Neural cell (in vitro differentiated cells): ENCODE measurements at regions not wholly inside any gene's neighbourhood (a gene's known extent, or its start where the extent isn't known, plus 50 kb on each side); places are given as distances from the start of the nearest gene placed in this dataset.

Experiments
- H2AFZ ChIP-seq: fragments of 200-600, 300-800 bp; sonication (generic), shearing (Covaris generic); 2 replicates; pipeline ENCODE4 v1.6.0; 2014; ENCODE audit warnings: low read depth, mild to moderate bottlenecking, antibody characterized with exemption, low read length, moderate library complexity
- H3F3A ChIP-seq: fragments of 200-600 bp; shearing (Covaris generic); 2 replicates; pipeline ENCODE4 v1.6.1; 2016; ENCODE audit warnings: mild to moderate bottlenecking, moderate library complexity, mixed read lengths, antibody characterized with exemption, low read length; ENCODE audit not compliant: insufficient read depth, poor library complexity, severe bottlenecking
- H3K27ac ChIP-seq: fragments of 200-600, 300-800 bp; sonication (generic), shearing (Covaris generic); 2 replicates; pipeline ENCODE4 v1.5.1; 2014; ENCODE audit warnings: mild to moderate bottlenecking, low read length, moderate library complexity
- H3K27me3 ChIP-seq: fragments of 300-800, 200-600 bp; sonication (generic), shearing (Covaris generic); 2 replicates; pipeline ENCODE4 v1.6.0; 2014; ENCODE audit warnings: mild to moderate bottlenecking, low read depth, low read length, moderate library complexity; ENCODE audit not compliant: insufficient read depth
- H3K36me3 ChIP-seq: fragments of 300-800, 200-600 bp; sonication (generic), shearing (Covaris generic); 2 replicates; pipeline ENCODE4 v1.5.1; 2014; ENCODE audit warnings: mild to moderate bottlenecking, antibody characterized with exemption, low read length, moderate library complexity; ENCODE audit not compliant: insufficient read depth
- H3K4me2 ChIP-seq: fragments of 300-800, 200-600 bp; sonication (generic), shearing (Covaris generic); 2 replicates; pipeline ENCODE4 v1.6.0; 2014; ENCODE audit warnings: mild to moderate bottlenecking, low read length
- H3K4me3 ChIP-seq: fragments of 300-800, 200-600 bp; sonication (generic), shearing (Covaris generic); 2 replicates; pipeline ENCODE4 v1.5.1; 2014; ENCODE audit warnings: mild to moderate bottlenecking, low read length, moderate library complexity
- H3K79me2 ChIP-seq: fragments of 200-600 bp; shearing (Covaris generic); replicated peaks from 2 replicates; pipeline ENCODE4 v1.6.0; 2014; ENCODE audit warnings: mild to moderate bottlenecking, low read length, moderate library complexity; ENCODE audit not compliant: insufficient read depth
- H3K9ac ChIP-seq: fragments of 300-800, 200-600 bp; sonication (generic), shearing (Covaris generic); 2 replicates; pipeline ENCODE4 v1.6.1; 2016; ENCODE audit warnings: mild to moderate bottlenecking, low read length, mixed read lengths
- H3K9me2 ChIP-seq: fragments of 200-600 bp; shearing (Covaris generic); 2 replicates; pipeline ENCODE4 v1.6.1; 2016; ENCODE audit warnings: mild to moderate bottlenecking, low read length, mixed read lengths; ENCODE audit not compliant: insufficient read depth
- H3K9me3 ChIP-seq: fragments of 200-600, 300-800 bp; sonication (generic), shearing (Covaris generic); 2 replicates; pipeline ENCODE4 v1.6.1; 2016; ENCODE audit warnings: mild to moderate bottlenecking, mixed run types, low read length, moderate library complexity, mixed read lengths
- H4K20me1 ChIP-seq: fragments of 200-600 bp; shearing (Covaris generic); 2 replicates; pipeline ENCODE4 v1.6.1; 2016; ENCODE audit warnings: mild to moderate bottlenecking, mixed run types; ENCODE audit not compliant: insufficient read depth
- CTCF ChIP-seq: fragments of 450-650 bp; IDR thresholded peaks from 2 replicates; pipeline ENCODE4 v1.5.1; 2014; ENCODE audit warnings: antibody characterized with exemption, mild to moderate bottlenecking, moderate library complexity; ENCODE audit not compliant: poor library complexity, severe bottlenecking
- EP300 ChIP-seq: fragments of 450-650 bp; conservative IDR thresholded peaks from 2 replicates; pipeline ENCODE4 v1.6.1; 2014; ENCODE audit warnings: antibody characterized with exemption, mild to moderate bottlenecking, moderate library complexity; ENCODE audit not compliant: poor library complexity, severe bottlenecking
- EZH2 ChIP-seq: fragments of 200-600, 300-800 bp; shearing (Covaris generic), sonication (generic); IDR thresholded peaks from 2 replicates; pipeline ENCODE4 v1.6.1; 2014; ENCODE audit warnings: antibody characterized with exemption, low read length, borderline replicate concordance, mild to moderate bottlenecking; ENCODE audit not compliant: insufficient read depth, poor library complexity, severe bottlenecking
- MXI1 ChIP-seq: fragments of 450-650 bp; conservative IDR thresholded peaks from 2 replicates; pipeline ENCODE4 v1.6.1; 2014; ENCODE audit warnings: antibody characterized with exemption, mild to moderate bottlenecking; ENCODE audit not compliant: poor library complexity, severe bottlenecking
- POLR2AphosphoS5 ChIP-seq: IDR thresholded peaks from 2 replicates; pipeline ENCODE4 v1.6.1; 2012
- RAD21 ChIP-seq: fragments of 450-650 bp; conservative IDR thresholded peaks from 2 replicates; pipeline ENCODE4 v1.6.1; 2014; ENCODE audit warnings: antibody characterized with exemption, mild to moderate bottlenecking, moderate library complexity
- REST ChIP-seq: IDR thresholded peaks from 2 replicates; pipeline ENCODE4 v1.6.1; 2012; ENCODE audit warnings: borderline replicate concordance
- SMC3 ChIP-seq: fragments of 450-650 bp; conservative IDR thresholded peaks from 2 replicates; pipeline ENCODE4 v1.6.1; 2014; ENCODE audit warnings: antibody characterized with exemption, mild to moderate bottlenecking, moderate library complexity; ENCODE audit not compliant: poor library complexity
- TAF1 ChIP-seq: IDR thresholded peaks from 2 replicates; pipeline ENCODE4 v1.6.1; 2012; ENCODE audit warnings: low read depth

- H3K79me2 ChIP-seq, result no peaks in the 10 kb centered on the region
- no peak overlapping the region for H2AFZ ChIP-seq
- no peaks in the 10 kb centered on the region for H4K20me1 ChIP-seq
- H3K27me3 ChIP-seq, result peaks cover 66% of the 10 kb centered on the region
- no peak overlapping the region for H3K4me2 ChIP-seq
- H3K9ac ChIP-seq, result no peak overlapping the region
- TF ChIP-seq CTCF, result no peak
- no peak for TF ChIP-seq POLR2AphosphoS5
- no peak for TF ChIP-seq REST
- no peak for TF ChIP-seq TAF1
- TF ChIP-seq EZH2, result no peak
- TF ChIP-seq MXI1, result no peak
- TF ChIP-seq SMC3, result no peak
- no peak for TF ChIP-seq RAD21
- TF ChIP-seq EP300, result no peak
- H3K27ac ChIP-seq, result no peak overlapping the region
- no peaks in the 10 kb centered on the region for H3K9me2 ChIP-seq
- no peaks in the 10 kb centered on the region for H3F3A ChIP-seq
- no peak overlapping the region for H3K4me3 ChIP-seq
- H3K36me3 ChIP-seq, result no peaks in the 10 kb centered on the region
- peaks cover 9% of the 10 kb centered on the region for H3K9me3 ChIP-seq
These were observed 104.2 kb upstream of the PRDM1 start for GRCh38 chr6:105981888-105982358.

GRCh38 chr6:105981002-105981887 is 104.9 kb upstream of the PRDM1 start:
- Histone ChIP-seq H3K4me2 (no peak overlapping the region), H3K9me3 (peaks cover 9% of the 10 kb centered on the region), H3K4me3 (peak overlapping the region; percentile 33), H3F3A (no peaks in the 10 kb centered on the region), H3K36me3 (no peaks in the 10 kb centered on the region), H3K27ac (no peak overlapping the region), H3K79me2 (no peaks in the 10 kb centered on the region), H4K20me1 (no peaks in the 10 kb centered on the region), H3K27me3 (peaks cover 59% of the 10 kb centered on the region), H2AFZ (no peak overlapping the region), H3K9ac (no peak overlapping the region), H3K9me2 (no peaks in the 10 kb centered on the region)
- TF ChIP-seq REST (no peak), MXI1 (no peak), SMC3 (no peak), POLR2AphosphoS5 (no peak), TAF1 (no peak), RAD21 (no peak), EP300 (no peak), CTCF (no peak), EZH2 (no peak)
